B cell (primary cell): ENCODE measurements at regions not wholly inside any gene's neighbourhood (a gene's known extent, or its start where the extent isn't known, plus 50 kb on each side); places are given as distances from the start of the nearest gene placed in this dataset.

Experiments used
- ATAC-seq: fragments of 200-7000 bp; cut with Tn5 transposase; one replicate; pipeline ENCODE4 v1.10.0; 2021; ENCODE audit warnings: low read depth, mild to moderate bottlenecking, moderate number of reproducible peaks, moderate library complexity
- CTCF ChIA-PET: fragments of 350-600 bp; sonication (Branson Sonifier 250); formaldehyde crosslinking; loops from one replicate; lab custom pipeline; 2021; ENCODE audit warnings: antibody characterized with exemption, inconsistent platforms; lab: Charles Lee
- POLR2A ChIA-PET: fragments of 350-600 bp; sonication (Branson Sonifier 250); formaldehyde crosslinking; loops from one replicate; lab custom pipeline; 2021; ENCODE audit warnings: antibody characterized with exemption; lab: Charles Lee
- DNase-seq: peaks from one replicate; pipeline ENCODE4 v3.0.0; 2013
- H2AFZ ChIP-seq: 2 replicates; pipeline ENCODE4 v1.6.1; 2012; ENCODE audit warnings: mild to moderate bottlenecking, low read depth, low read length; ENCODE audit not compliant: insufficient read depth, poor library complexity, severe bottlenecking
- H3K27ac ChIP-seq, 2 donors: 1 replicate in 1 of 2; 2 replicates in 1 of 2; pipeline ENCODE4 v1.5.1; 2012 to 2013; ENCODE audit warnings: low read length in 2 of 2, mild to moderate bottlenecking in 2 of 2, moderate library complexity in 1 of 2
- H3K27me3 ChIP-seq, 4 experiments: fragments of 200-600 bp in 1 of 4; sonication (generic) in 1 of 4; replicated peaks in 1 of 4; 1 replicate in 2 of 4; 2 replicates in 2 of 4; pipeline versions ENCODE4 v1.6.1 to v1.7.0; 2013 to 2016; ENCODE audit warnings: low read length in 3 of 4, mild to moderate bottlenecking in 2 of 4, mixed read lengths in 1 of 4, moderate library complexity in 1 of 4; ENCODE audit not compliant: insufficient read depth in 4 of 4, control insufficient read depth in 3 of 4; ENCODE audit errors: control extremely low read depth in 1 of 4
- H3K36me3 ChIP-seq, 2 experiments: replicated peaks in 1 of 2; 1 replicate in 1 of 2; 2 replicates in 1 of 2; pipeline versions ENCODE4 v1.6.1 to v1.7.1; 2013; ENCODE audit warnings: low read length in 1 of 2; ENCODE audit not compliant: insufficient read depth in 2 of 2, control insufficient read depth in 1 of 2; ENCODE audit errors: control extremely low read depth in 1 of 2, extremely low read depth in 1 of 2
- H3K4me1 ChIP-seq, 2 donors: fragments of 200-600 bp in 1 of 2; sonication (generic) in 1 of 2; 1 replicate in 1 of 2; 2 replicates in 1 of 2; pipeline versions ENCODE4 v1.5.1 to v1.6.1; 2013 to 2017; ENCODE audit warnings: low read length in 2 of 2; ENCODE audit not compliant: control insufficient read depth in 2 of 2, insufficient read depth in 2 of 2
- H3K4me2 ChIP-seq: replicated peaks from 2 replicates; pipeline ENCODE3; 2012; ENCODE audit warnings: mild to moderate bottlenecking, low read depth, low read length; ENCODE audit not compliant: poor library complexity, severe bottlenecking
- H3K4me3 ChIP-seq, 5 experiments: fragments of 200-600 bp in 1 of 5; sonication (generic) in 1 of 5; 1 replicate in 3 of 5; 2 replicates in 2 of 5; pipeline versions ENCODE4 v1.5.1 to v1.7.0; 2011 to 2016; ENCODE audit warnings: low read length in 4 of 5, mild to moderate bottlenecking in 4 of 5, low read depth in 2 of 5, control low read depth in 1 of 5, moderate library complexity in 1 of 5; ENCODE audit not compliant: insufficient read depth in 1 of 5; ENCODE audit errors: control extremely low read depth in 1 of 5, extremely low read depth in 1 of 5
- H3K79me2 ChIP-seq: fragments of 200-600 bp; sonication (generic); one replicate; pipeline ENCODE4 v1.6.0; 2016; ENCODE audit warnings: low read length; ENCODE audit not compliant: control insufficient read depth, insufficient read depth
- H3K9ac ChIP-seq: fragments of 200-600 bp; sonication (generic); 2 replicates; pipeline ENCODE4 v1.6.1; 2017; ENCODE audit warnings: mild to moderate bottlenecking, low read length, moderate library complexity
- H3K9me3 ChIP-seq, 3 donors: one replicate each; pipeline versions ENCODE4 v1.6.1 to v1.7.1; 2013; ENCODE audit warnings: low read length in 2 of 3; ENCODE audit not compliant: control insufficient read depth in 2 of 3, insufficient read depth in 1 of 3; ENCODE audit errors: control extremely low read depth in 1 of 3
- H4K20me1 ChIP-seq: 2 replicates; pipeline ENCODE4 v1.6.0; 2012; ENCODE audit warnings: mild to moderate bottlenecking, low read length; ENCODE audit not compliant: insufficient read depth, control insufficient read depth, poor library complexity, severe bottlenecking
- H3K27ac Mint-ChIP-seq: one replicate; pipeline ENCODE4 v1.8.0; 2021; ENCODE audit warnings: mixed read lengths
- H3K27me3 Mint-ChIP-seq: one replicate; pipeline ENCODE4 v1.8.0; 2021; ENCODE audit warnings: mixed read lengths
- H3K4me1 Mint-ChIP-seq: one replicate; pipeline ENCODE4 v1.8.0; 2021; ENCODE audit warnings: mixed read lengths
- H3K4me3 Mint-ChIP-seq: one replicate; pipeline ENCODE4 v1.8.0; 2021; ENCODE audit warnings: mixed read lengths
- H3K9me3 Mint-ChIP-seq: one replicate; pipeline ENCODE4 v1.8.0; 2022; ENCODE audit warnings: mixed read lengths; ENCODE audit not compliant: insufficient read depth
- EZH2 ChIP-seq: IDR thresholded peaks from 2 replicates; pipeline ENCODE4 v1.6.1; 2012; ENCODE audit warnings: borderline replicate concordance, low read depth, mild to moderate bottlenecking, moderate library complexity, low read length; ENCODE audit not compliant: insufficient read depth, poor library complexity, severe bottlenecking
- WGBS: methylation state at CpG from one replicate; pipeline ENCODE4 v1.1.5; 2013; ENCODE audit warnings: missing lambda C conversion rate; ENCODE audit not compliant: insufficient coverage; 5-methylcytosine and 5-hydroxymethylcytosine counted together
- intact Hi-C: fragments of 100-400 bp; cut with micrococcal nuclease; formaldehyde crosslinking; loops from one replicate; pipeline ENCODE4 v1.10.0; 2022
- TF ChIP-seq, protein P1 (sequence below): fragments of 200-600 bp; IDR thresholded peaks from one replicate; pipeline ENCODE4 v1.8.0; 2022; ENCODE audit warnings: antibody characterized with exemption, mild to moderate bottlenecking

DNA sequence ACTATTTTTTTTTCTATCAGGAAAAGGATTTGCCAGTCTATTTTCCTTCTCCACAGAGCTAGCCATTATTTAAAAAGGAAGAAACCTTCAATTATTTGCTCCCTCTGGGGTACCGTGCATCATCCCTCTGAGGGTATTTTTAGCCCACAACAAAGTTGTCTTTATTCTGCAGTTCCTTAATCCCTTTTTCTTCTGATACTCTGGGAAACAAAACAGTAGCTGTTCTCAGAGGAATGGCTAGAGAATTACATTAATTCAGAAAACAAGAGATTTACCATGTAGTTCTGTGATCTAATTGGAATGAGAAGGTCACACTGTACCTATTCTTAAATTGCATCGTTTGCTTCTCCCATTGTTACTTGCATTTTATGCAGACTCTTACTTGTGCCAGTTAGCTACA is 1056.7 kb downstream of the STIM2 start:
- Histone ChIP-seq H3K79me2 (no peaks in the 10 kb centered on the region), H3K27ac (no peak overlapping the region), H4K20me1 (no peaks in the 10 kb centered on the region), H3K4me2 (no peak overlapping the region), H3K4me1 (no peaks in the 10 kb centered on the region), H2AFZ (no peak overlapping the region), H3K36me3 (no peaks in the 10 kb centered on the region), H3K4me3 (no peak overlapping the region), H3K9ac (no peak overlapping the region), H3K9me3 (no peaks in the 10 kb centered on the region), H3K27me3 (no peaks in the 10 kb centered on the region)
- WGBS = no CpG with 5 or more reads among the region's 2 CpGs
- Mint-ChIP-seq H3K27ac (no peak overlapping the region), H3K4me3 (no peak overlapping the region), H3K9me3 (peaks cover 3% of the 10 kb centered on the region), H3K4me1 (no peaks in the 10 kb centered on the region), H3K27me3 (no peaks in the 10 kb centered on the region)
- TF ChIP-seq EZH2 = no peak
- TF ChIP-seq, protein P1, sequence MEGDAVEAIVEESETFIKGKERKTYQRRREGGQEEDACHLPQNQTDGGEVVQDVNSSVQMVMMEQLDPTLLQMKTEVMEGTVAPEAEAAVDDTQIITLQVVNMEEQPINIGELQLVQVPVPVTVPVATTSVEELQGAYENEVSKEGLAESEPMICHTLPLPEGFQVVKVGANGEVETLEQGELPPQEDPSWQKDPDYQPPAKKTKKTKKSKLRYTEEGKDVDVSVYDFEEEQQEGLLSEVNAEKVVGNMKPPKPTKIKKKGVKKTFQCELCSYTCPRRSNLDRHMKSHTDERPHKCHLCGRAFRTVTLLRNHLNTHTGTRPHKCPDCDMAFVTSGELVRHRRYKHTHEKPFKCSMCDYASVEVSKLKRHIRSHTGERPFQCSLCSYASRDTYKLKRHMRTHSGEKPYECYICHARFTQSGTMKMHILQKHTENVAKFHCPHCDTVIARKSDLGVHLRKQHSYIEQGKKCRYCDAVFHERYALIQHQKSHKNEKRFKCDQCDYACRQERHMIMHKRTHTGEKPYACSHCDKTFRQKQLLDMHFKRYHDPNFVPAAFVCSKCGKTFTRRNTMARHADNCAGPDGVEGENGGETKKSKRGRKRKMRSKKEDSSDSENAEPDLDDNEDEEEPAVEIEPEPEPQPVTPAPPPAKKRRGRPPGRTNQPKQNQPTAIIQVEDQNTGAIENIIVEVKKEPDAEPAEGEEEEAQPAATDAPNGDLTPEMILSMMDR = no peak
- no peak for DNase-seq
- ChIA-PET CTCF (no interaction called here), POLR2A (no interaction called here)
- no peak for ATAC-seq
- intact Hi-C loops = no loop called here

DNA sequence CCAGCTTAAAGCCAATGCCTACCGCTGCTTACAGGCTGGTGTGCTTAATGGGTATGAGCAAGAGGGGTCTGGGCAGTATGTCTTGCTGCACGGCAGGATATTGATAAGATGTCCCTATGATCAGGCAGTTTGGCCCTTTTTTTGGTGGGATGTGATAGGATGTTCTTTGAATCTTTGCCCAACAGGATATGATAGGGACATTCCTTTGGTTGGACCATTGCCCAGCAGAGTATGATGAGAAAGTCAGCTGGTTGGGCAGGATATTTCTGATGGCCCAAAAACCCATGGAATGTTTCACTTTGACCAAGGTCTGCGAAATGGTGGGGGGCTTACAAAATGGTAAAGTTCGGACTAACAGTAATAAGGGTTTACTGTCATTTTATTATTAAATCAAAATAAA is 1060.6 kb downstream of the STIM2 start:
- no peak for DNase-seq
- H3K9me3 ChIP-seq = no peaks in the 10 kb centered on the region
- no peaks in the 10 kb centered on the region for H3K36me3 ChIP-seq
- H3K4me2 ChIP-seq = no peak overlapping the region
- ChIA-PET CTCF (no interaction called here), POLR2A (no interaction called here)
- 97% methylated on average over 2 of the region's 4 CpGs for WGBS
- intact Hi-C loops = no loop called here
- no peaks in the 10 kb centered on the region for H3K27me3 ChIP-seq
- Mint-ChIP-seq H3K9me3 (no peaks in the 10 kb centered on the region), H3K4me1 (no peaks in the 10 kb centered on the region), H3K27me3 (no peaks in the 10 kb centered on the region), H3K4me3 (no peak overlapping the region), H3K27ac (no peak overlapping the region)
- H3K27ac ChIP-seq = no peak overlapping the region
- no peaks in the 10 kb centered on the region for H4K20me1 ChIP-seq
- H3K4me1 ChIP-seq = no peaks in the 10 kb centered on the region
- H3K9ac ChIP-seq = no peak overlapping the region
- no peak overlapping the region for H3K4me3 ChIP-seq
- no peak overlapping the region for H2AFZ ChIP-seq
- TF ChIP-seq, protein P1 = no peak
- no peak for TF ChIP-seq EZH2
- H3K79me2 ChIP-seq = no peaks in the 10 kb centered on the region
- no peak for ATAC-seq
